CD4-positive, alpha-beta T cell (primary cell): ENCODE measurements at regions not wholly inside any gene's neighbourhood (a gene's known extent, or its start where the extent isn't known, plus 50 kb on each side); places are given as distances from the start of the nearest gene placed in this dataset.

Experiments used
- ATAC-seq: fragments of 200-7000 bp; cut with Tn5 transposase; one replicate; pipeline ENCODE4 v1.10.0; 2022; ENCODE audit warnings: mild to moderate bottlenecking; ENCODE audit not compliant: poor library complexity
- CTCF ChIA-PET: fragments of 350-600 bp; sonication (Branson Sonifier 250); formaldehyde crosslinking; loops from one replicate; lab custom pipeline; 2021; ENCODE audit warnings: antibody characterized with exemption, inconsistent platforms; lab: Charles Lee
- POLR2A ChIA-PET: fragments of 350-600 bp; sonication (Branson Sonifier 250); formaldehyde crosslinking; loops from one replicate; lab custom pipeline; 2021; ENCODE audit warnings: antibody characterized with exemption, inconsistent platforms; lab: Charles Lee
- DNase-seq, 14 experiments: peaks; one replicate each; pipeline ENCODE4 v3.0.0-alpha.2; 2013 to 2020; ENCODE audit warnings: mixed read lengths in 2 of 14
- H3K27ac ChIP-seq, 2 donors: one replicate each; pipeline versions ENCODE4 v1.5.1 to v1.7.0; 2013; ENCODE audit warnings: low read length in 2 of 2, low read depth in 1 of 2, mild to moderate bottlenecking in 1 of 2
- H3K27me3 ChIP-seq, 2 experiments: 1 replicate in 1 of 2; 2 replicates in 1 of 2; pipeline versions ENCODE4 v1.6.1 to v1.7.0; 2013; ENCODE audit warnings: low read length in 2 of 2, control low read depth in 1 of 2, mild to moderate bottlenecking in 1 of 2, moderate library complexity in 1 of 2; ENCODE audit not compliant: insufficient read depth in 2 of 2, control insufficient read depth in 1 of 2
- H3K36me3 ChIP-seq: one replicate; pipeline ENCODE4 v1.6.1; 2013; ENCODE audit warnings: low read length, control low read depth; ENCODE audit not compliant: insufficient read depth
- H3K4me1 ChIP-seq: one replicate; pipeline ENCODE4 v1.6.1; 2013; ENCODE audit warnings: low read length, control low read depth; ENCODE audit not compliant: insufficient read depth
- H3K4me3 ChIP-seq: one replicate; pipeline ENCODE4 v1.5.1; 2013; ENCODE audit warnings: mild to moderate bottlenecking, low read length, moderate library complexity
- H3K9me3 ChIP-seq, 2 experiments: 1 replicate in 1 of 2; 2 replicates in 1 of 2; pipeline versions ENCODE4 v1.6.1 to v1.7.0; 2013; ENCODE audit warnings: low read length in 2 of 2, mild to moderate bottlenecking in 2 of 2, control low read depth in 1 of 2, moderate library complexity in 1 of 2; ENCODE audit not compliant: control insufficient read depth in 1 of 2, insufficient read depth in 1 of 2
- H3K27ac Mint-ChIP-seq: one replicate; pipeline ENCODE4 v1.8.0; 2020; ENCODE audit warnings: mixed read lengths
- H3K27me3 Mint-ChIP-seq: one replicate; pipeline ENCODE4 v1.8.0; 2021; ENCODE audit warnings: mixed read lengths
- H3K36me3 Mint-ChIP-seq: one replicate; pipeline ENCODE4 v1.8.0; 2021; ENCODE audit warnings: low read depth, mixed read lengths
- H3K4me1 Mint-ChIP-seq: one replicate; pipeline ENCODE4 v1.8.0; 2021; ENCODE audit warnings: low read depth, mixed read lengths
- H3K4me3 Mint-ChIP-seq: one replicate; pipeline ENCODE4 v1.8.0; 2020; ENCODE audit warnings: mild to moderate bottlenecking, mixed read lengths
- H3K9me3 Mint-ChIP-seq: one replicate; pipeline ENCODE4 v1.8.0; 2020; ENCODE audit warnings: mixed read lengths
- CTCF ChIP-seq: fragments of 200-600 bp; IDR thresholded peaks from one replicate; pipeline ENCODE4 v1.8.0; 2022; ENCODE audit warnings: antibody characterized with exemption, mild to moderate bottlenecking
- intact Hi-C, 2 experiments: fragments of 100-400 bp; cut with DNase I in 1 of 2; cut with micrococcal nuclease in 1 of 2; formaldehyde crosslinking; loops; one replicate each; pipeline versions ENCODE4 v1.15.1 to v1.9.0; 2023 to 2025; cut with DNase I, micrococcal nuclease

- intact Hi-C loops: no loop called here
- H3K36me3 Mint-ChIP-seq: no peaks in the 10 kb centered on the region
- no peak overlapping the region for H3K27ac Mint-ChIP-seq
- no peak for TF ChIP-seq CTCF
- ChIA-PET POLR2A (no interaction called here), CTCF (no interaction called here)
- Histone ChIP-seq H3K9me3 (peaks cover 0 to 3% of the 10 kb centered on the region in 2 experiments), H3K4me1 (no peaks in the 10 kb centered on the region), H3K27me3 (no peaks in the 10 kb centered on the region), H3K36me3 (no peaks in the 10 kb centered on the region), H3K27ac (no peak overlapping the region), H3K4me3 (no peak overlapping the region)
- no peaks in the 10 kb centered on the region for H3K4me1 Mint-ChIP-seq
- DNase-seq (no peak), ATAC-seq (no peak)
- no peaks in the 10 kb centered on the region for H3K9me3 Mint-ChIP-seq
- no peaks in the 10 kb centered on the region for H3K27me3 Mint-ChIP-seq
- H3K4me3 Mint-ChIP-seq: no peak overlapping the region
Observed at GRCh38 chr13:87777387-87777786, 106.2 kb downstream of the SLITRK5 start.

- no peaks in the 10 kb centered on the region for H3K27me3 Mint-ChIP-seq
- Histone ChIP-seq H3K36me3 (no peaks in the 10 kb centered on the region), H3K4me3 (no peak overlapping the region), H3K27ac (no peak overlapping the region), H3K27me3 (no peaks in the 10 kb centered on the region), H3K4me1 (no peaks in the 10 kb centered on the region), H3K9me3 (peaks cover 0 to 3% of the 10 kb centered on the region in 2 experiments)
- no peaks in the 10 kb centered on the region for H3K4me1 Mint-ChIP-seq
- H3K36me3 Mint-ChIP-seq: no peaks in the 10 kb centered on the region
- no peak overlapping the region for H3K27ac Mint-ChIP-seq
- H3K4me3 Mint-ChIP-seq: no peak overlapping the region
- CTCF ChIA-PET: no interaction called here
- POLR2A ChIA-PET: no interaction called here
- ATAC-seq (no peak), DNase-seq (no peak)
- no peak for TF ChIP-seq CTCF
- intact Hi-C loops: no loop called here
- no peaks in the 10 kb centered on the region for H3K9me3 Mint-ChIP-seq
Observed at GRCh38 chr13:87778128-87778527, 107.0 kb downstream of the SLITRK5 start.

- ChIA-PET CTCF (no interaction called here), POLR2A (interaction anchor here (0.7 kb wide), 1 partner anchor 1610 kb away, joined by 3 read pairs; no protein-coding TSS in a partner anchor)
- Mint-ChIP-seq H3K4me1 (no peaks in the 10 kb centered on the region), H3K36me3 (no peaks in the 10 kb centered on the region), H3K4me3 (no peak overlapping the region), H3K27ac (no peak overlapping the region), H3K27me3 (no peaks in the 10 kb centered on the region), H3K9me3 (no peaks in the 10 kb centered on the region)
- ATAC-seq (no peak), DNase-seq (no peak)
- no peak for TF ChIP-seq CTCF
- Histone ChIP-seq H3K27ac (no peak overlapping the region), H3K27me3 (no peaks in the 10 kb centered on the region), H3K4me1 (no peaks in the 10 kb centered on the region), H3K36me3 (no peaks in the 10 kb centered on the region), H3K9me3 (no peaks in the 10 kb centered on the region), H3K4me3 (no peak overlapping the region)
- intact Hi-C loops: no loop called here
Observed at GRCh38 chr13:87779426-87779825, 108.3 kb downstream of the SLITRK5 start.
